ENCODE measurements at regions not wholly inside any gene's neighbourhood (a gene's known extent, or its start where the extent isn't known, plus 50 kb on each side); places are given as distances from the start of the nearest gene placed in this dataset.

- no peak for TF ChIP-seq CTCF (IDR thresholded peaks at IDR 0.05)
- TF ChIP-seq EZH2 (IDR thresholded peaks at IDR 0.05), result no peak
- TF ChIP-seq EZH2phosphoT487 (IDR thresholded peaks at IDR 0.05), result no peak
Observed at GRCh38 chr2:211014376-211014775, 458.0 kb downstream of the CPS1 start.
